ENCODE measurements at regions not wholly inside any gene's neighbourhood (a gene's known extent, or its start where the extent isn't known, plus 50 kb on each side); places are given as distances from the start of the nearest gene placed in this dataset.

DNA sequence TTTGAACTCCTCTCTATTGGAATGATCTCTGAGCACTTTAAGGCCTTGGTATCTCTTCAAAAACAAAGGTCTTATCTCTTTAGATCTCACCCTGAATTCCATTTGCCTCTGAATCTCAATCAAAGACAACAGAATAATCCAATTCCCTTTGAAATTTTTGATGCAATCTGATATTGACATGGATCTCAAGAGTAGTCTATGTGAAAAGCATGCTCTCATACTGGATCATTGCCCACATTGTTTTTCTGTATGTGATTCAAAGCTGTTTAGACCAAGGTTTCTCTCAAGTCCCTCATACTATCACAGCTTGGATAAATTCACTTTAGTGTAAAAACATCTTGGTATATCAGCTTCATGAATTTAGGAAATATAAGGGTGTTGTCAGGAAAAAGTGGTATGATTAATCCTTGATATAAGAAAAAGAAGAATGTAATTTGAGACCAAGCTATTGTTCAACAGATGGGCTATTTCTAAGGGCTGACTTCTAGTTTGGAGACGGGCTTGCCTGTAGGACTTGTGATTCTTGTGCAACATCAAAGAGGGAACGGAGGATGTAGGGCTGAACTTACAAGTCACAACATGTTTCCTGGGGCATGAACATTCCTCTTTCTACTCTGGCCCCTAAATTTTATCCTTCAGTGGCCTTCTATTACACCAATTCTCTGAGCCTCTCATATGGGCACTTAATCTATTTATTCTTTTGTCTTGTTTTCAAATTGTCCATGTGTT, 77.9 kb upstream of the CITED2 start:
- DNase-seq (ENCODE audit: low read depth), result no peak
- no peak overlapping the region for H3K4me3 ChIP-seq (ENCODE audit: low read depth, low read length)
- TF ChIP-seq, protein P1, sequence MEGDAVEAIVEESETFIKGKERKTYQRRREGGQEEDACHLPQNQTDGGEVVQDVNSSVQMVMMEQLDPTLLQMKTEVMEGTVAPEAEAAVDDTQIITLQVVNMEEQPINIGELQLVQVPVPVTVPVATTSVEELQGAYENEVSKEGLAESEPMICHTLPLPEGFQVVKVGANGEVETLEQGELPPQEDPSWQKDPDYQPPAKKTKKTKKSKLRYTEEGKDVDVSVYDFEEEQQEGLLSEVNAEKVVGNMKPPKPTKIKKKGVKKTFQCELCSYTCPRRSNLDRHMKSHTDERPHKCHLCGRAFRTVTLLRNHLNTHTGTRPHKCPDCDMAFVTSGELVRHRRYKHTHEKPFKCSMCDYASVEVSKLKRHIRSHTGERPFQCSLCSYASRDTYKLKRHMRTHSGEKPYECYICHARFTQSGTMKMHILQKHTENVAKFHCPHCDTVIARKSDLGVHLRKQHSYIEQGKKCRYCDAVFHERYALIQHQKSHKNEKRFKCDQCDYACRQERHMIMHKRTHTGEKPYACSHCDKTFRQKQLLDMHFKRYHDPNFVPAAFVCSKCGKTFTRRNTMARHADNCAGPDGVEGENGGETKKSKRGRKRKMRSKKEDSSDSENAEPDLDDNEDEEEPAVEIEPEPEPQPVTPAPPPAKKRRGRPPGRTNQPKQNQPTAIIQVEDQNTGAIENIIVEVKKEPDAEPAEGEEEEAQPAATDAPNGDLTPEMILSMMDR (IDR thresholded peaks at IDR 0.05; ENCODE audit: insufficient read depth, low read depth, low read length, missing control alignments), result no peak

DNA sequence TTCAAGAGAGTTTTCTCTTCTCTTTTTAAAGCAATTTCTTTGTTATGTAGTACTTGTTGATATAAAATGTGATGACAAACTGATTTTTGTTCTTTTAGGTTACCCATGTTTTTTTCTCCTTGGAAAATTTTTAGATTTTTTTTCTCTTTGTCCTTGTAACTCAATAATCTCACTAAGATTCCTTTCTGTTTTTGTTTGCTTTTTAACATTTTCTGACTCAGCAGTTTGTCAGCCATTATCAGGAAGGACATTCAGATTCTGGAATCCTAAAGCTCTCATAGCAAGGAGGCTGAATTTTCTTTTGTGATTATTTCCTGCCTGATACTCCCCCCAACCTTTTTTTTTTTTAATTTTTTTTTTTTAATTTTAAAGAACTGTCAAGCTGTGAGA, 75.2 kb upstream of the CITED2 start:
- TF ChIP-seq, protein P1 (IDR thresholded peaks at IDR 0.05; ENCODE audit: insufficient read depth, low read depth, low read length, missing control alignments), result no peak
- DNase-seq (ENCODE audit: low read depth), result no peak
- no peak overlapping the region for H3K4me3 ChIP-seq (ENCODE audit: low read depth, low read length)

DNA sequence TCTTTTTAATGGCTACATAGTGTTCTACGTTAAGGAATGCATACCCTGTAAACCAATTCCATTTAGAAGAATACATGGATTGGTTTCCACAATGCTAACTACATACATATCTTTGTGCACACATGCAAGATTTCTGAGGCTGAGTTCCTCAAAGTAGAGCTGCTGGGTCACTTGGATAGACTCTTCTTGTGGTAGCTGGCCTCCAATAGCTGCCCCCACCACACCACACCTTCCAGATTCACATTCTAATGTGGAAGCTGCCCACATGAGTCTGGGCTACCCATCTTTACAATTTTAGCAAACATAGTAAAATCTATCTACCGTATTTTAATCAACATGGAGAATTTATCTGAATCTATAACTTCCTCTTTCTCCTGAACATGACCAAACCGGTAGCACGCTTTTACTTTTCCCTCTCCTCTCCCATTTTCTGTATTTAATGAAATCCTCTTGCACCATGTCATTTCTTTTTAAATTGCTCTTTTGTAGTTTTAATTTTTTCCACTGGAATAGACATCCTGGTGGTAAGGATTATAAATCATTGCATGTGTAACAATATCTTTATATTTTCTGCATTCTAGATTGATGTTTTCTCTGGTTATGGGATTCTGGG, 74.7 kb upstream of the CITED2 start:
- no peak overlapping the region for H3K4me3 ChIP-seq (ENCODE audit: low read depth, low read length)
- DNase-seq (ENCODE audit: low read depth), result no peak
- TF ChIP-seq, protein P1 (IDR thresholded peaks at IDR 0.05; ENCODE audit: insufficient read depth, low read depth, low read length, missing control alignments), result no peak

GRCh38 chr6:139448051-139448649, 73.7 kb upstream of the CITED2 start:
- DNase-seq (ENCODE audit: low read depth), result peak; percentile 35
- no peak overlapping the region for H3K4me3 ChIP-seq (ENCODE audit: low read depth, low read length)

GRCh38 chr6:139447656-139447975, 73.2 kb upstream of the CITED2 start:
- H3K4me3 ChIP-seq (ENCODE audit: low read depth, low read length), result no peak overlapping the region
- no peak for DNase-seq (ENCODE audit: low read depth)
- TF ChIP-seq, protein P1 (IDR thresholded peaks at IDR 0.05; ENCODE audit: insufficient read depth, low read depth, low read length, missing control alignments), result no peak

More at GRCh38 chr6:139448051-139448649, 73.7 kb upstream of the CITED2 start:
- TF ChIP-seq, protein P1 (IDR thresholded peaks at IDR 0.05; ENCODE audit: insufficient read depth, low read depth, low read length, missing control alignments), result no peak

- no peak for DNase-seq (ENCODE audit: low read depth)
- no peak overlapping the region for H3K4me3 ChIP-seq (ENCODE audit: low read depth, low read length)
- TF ChIP-seq, protein P1 (IDR thresholded peaks at IDR 0.05; ENCODE audit: insufficient read depth, low read depth, low read length, missing control alignments), result no peak
These were observed 72.6 kb upstream of the CITED2 start for GRCh38 chr6:139446768-139447655.

Data from GM12865 (cell line).